ENCODE measurements at regions not wholly inside any gene's neighbourhood (a gene's known extent, or its start where the extent isn't known, plus 50 kb on each side); places are given as distances from the start of the nearest gene placed in this dataset.
"Not testable (repeated sequence)": the region's sequence is repeated elsewhere in the genome, so short reads cannot be mapped to it uniquely, and the experiment has no call there.

DNA sequence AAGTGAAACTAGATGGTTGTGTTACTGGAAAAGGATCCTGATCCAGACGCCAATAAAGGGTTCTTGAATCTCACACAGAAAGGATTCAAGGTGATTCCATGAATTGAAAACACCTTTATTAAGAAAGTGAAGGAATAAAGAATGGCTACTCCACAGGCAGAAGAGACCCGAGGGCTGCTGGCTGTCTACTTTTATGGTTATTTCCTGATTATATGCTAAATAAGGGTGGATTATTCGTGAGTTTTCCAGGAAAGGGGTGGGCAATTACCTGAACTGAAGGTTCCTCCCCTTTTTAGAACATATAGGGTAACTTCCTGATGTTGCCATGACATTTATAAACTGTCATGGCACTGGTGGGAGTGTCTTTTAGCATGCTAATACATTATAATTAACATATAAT lies 50.9 kb upstream of the WARS2 start:
- DNase-seq (ENCODE audit: extremely low read depth, low read depth) = no peak

DNA sequence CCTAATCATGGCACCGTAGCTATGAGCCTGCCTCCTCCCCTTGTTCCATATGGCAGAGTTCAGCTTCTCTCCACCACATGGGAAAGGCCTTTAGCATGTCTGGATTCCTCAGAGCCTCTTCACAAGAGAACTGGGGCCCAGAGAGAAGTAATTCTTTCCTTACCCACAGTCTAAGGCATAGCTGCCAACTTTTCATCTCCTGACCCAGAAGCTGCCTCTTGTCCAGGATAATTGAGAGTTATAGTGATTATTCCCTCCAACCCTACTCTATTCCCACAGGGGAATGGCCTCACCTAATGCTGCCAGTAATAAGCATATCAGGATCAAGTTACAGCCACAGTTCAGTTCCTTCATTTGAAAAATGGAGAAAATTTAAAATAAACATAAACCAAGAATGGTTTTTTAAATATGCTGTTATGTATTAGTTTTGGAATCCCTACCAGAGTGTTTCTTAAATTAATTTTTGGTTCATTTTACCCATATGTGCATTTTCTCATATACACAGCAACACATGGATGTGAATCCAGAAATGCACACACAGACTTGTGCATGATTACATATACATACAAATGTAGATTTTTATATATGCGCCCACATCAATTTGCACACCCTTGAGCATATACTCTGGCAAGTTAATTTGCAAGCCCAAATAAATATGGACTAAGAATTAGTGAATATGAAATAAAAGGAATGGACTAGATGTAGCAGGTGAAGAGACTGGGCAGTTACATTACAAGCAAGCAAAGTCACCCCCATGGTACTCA lies 63.9 kb upstream of the WARS2 start:
- no peak for DNase-seq (ENCODE audit: extremely low read depth, low read depth)

DNA sequence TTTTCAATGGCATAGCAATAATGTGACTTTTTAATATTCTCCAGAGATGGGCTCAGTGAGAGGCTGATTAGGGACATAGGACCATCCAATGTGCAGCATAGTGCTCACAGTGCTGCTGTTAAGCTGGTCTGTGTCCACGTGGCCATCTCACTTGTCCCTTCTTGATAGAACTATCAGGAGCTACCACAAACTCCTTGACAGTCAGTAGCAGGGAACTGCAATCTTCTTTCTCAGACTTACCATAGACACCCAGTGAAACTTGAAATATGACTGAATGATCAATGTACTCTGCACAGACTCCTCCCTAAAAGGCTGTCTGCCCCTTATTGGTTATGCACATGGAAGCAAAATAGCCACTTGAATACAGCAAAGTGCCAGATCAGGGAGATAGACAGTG lies 64.5 kb upstream of the WARS2 start:
- DNase-seq (ENCODE audit: extremely low read depth, low read depth) = no peak

DNA sequence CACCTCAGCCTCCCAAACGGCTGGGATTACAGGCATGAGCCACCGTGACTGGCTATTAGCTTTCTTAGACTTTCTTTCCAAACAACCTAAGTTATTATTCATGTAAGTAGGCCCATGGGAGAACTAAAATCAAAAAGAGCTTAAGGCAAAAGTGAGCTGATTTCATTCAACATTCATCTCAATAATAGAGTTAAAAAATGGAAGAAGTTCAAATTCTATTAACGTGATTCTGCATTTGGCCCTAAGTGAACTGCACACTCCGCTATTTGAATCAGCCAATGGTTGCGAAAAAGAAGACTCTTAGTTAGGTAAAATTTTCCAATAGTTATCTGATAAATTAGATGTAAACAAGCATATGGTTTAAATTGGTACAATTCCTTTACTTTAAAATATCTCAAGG lies 68.6 kb upstream of the WARS2 start:
- DNase-seq (ENCODE audit: extremely low read depth, low read depth) = no peak

DNA sequence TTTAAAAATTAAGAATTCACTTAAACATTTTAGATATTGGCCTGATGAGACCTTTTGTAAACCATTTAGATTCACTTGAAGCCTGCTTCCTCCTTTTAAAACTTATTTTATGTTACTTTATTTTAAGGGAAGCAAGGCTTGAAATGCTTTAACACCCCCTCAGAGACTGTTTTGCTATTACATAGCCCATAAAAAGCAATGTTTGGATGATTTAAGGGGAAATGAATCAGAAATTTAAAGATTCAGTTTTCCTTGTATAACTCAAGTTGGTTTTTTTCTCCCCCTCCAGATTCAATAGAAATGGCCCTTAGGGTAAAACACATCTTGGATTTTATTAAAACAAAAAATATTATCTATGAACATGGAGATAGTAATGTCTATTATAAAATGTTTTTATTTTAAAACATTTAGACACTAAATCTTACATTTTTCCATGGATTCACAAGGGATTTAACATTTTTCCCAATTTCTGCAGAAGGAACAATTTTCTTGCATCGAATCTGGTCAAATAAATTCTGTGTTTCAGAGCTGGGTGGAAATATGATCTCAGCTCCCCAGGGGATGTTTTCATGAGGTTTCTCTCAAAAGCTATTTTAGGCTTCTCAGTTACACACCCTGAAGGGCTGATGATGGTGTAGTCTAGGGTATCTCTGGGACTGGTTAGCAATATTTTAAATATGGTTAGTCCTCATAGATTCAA lies 69.3 kb upstream of the WARS2 start:
- no peak for DNase-seq (ENCODE audit: extremely low read depth, low read depth)

DNA sequence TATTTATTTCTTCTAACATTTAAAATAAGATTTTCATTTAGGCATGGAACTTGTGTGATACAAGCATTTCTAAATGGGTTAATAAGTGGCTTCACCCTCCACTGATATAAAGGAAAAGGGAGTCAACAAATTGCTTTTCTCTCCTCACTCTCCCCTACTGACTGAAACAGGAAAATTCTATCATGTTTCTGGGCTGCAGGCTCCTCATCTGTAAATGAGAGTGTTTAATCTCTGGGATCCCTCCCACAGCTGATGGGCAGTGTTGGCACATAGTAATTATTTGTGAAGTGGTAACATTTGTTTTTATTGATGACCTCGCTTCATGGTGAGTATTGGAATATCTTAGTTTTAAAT lies 69.8 kb upstream of the WARS2 start:
- no peak for DNase-seq (ENCODE audit: extremely low read depth, low read depth)

DNA sequence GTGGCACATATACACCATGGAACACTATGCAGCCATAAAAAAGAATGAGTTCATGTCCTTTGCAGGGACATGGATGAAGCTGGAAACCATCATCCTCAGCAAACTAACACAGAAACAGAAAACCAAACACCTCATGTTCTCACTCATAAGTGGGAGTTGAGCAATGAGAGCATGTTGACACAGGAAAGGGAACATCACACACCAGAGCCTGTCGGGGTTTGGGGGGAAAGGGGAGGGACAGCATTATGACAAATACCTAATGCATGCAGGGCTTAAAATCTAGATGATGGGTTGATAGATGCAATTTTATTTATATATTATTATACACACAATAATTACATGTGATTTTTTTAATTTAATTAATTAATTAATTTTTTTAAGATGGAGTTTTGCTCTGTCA lies 72.8 kb upstream of the WARS2 start:
- DNase-seq (ENCODE audit: extremely low read depth, low read depth) = not testable (repeated sequence)

DNA sequence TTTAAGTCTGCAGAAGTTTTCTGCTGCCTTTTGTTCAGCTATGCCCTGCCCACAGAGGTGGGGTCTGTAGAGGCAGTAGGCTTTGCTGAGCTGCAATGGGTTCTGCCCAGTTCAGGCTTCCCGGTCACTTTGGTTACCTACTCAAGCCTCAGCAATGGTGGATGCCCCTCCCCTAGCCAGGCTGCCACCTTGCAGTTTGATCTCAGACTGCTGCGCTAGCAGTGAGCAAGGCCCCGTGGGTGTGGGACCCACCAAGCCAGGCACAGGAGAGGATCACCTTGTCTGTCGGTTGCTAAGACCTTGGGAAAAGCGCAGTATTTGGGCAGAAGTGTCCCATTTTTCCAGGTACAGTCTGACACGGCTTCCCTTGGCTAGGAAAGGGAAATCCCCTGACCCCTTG lies 74.5 kb upstream of the WARS2 start:
- DNase-seq (ENCODE audit: extremely low read depth, low read depth) = not testable (repeated sequence)

DNA sequence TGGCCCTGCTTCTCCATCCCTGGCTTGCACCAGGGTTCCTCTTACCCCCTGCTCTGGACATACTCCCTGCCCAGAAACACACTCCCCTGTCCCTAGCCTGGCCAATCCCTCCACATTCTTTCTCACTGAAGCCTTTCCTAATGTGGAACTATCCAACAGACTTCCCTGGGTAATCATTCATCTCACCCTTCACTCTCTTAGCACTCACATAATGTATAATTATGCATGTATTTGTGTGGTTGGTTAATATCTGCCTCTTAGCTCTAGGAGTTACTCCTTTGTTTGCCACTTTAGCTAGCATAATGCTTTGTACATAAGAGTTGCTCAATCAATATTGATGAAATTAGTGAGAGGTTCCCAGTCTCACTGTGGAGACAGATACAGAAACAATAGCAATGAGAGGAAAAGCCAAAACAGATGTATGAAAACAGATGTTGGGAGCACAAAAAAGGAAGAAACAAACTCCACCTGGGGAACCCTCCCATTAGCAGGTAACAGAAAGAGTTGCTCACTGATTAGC lies 76.9 kb upstream of the WARS2 start:
- DNase-seq (ENCODE audit: extremely low read depth, low read depth) = no peak

DNA sequence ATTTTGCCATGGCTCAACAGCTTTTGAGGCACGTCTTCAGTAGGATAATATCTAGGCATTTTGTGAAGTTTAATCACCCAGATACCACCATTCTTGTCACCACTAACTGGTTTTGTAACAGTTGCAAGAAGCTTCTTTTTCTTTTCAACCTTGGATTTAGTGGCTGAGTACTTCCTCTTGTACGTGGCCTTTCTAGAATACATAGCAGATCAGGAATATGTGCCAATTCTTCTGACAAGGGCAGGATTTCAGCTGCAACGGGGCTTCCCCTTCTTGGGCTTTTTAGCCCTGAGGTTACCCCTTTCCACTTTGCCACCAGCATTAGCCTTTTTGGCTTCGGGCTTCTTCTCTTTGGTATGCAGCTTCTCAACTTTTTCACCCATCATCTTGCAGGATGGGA lies 79.3 kb upstream of the WARS2 start:
- DNase-seq (ENCODE audit: extremely low read depth, low read depth) = no peak

DNA sequence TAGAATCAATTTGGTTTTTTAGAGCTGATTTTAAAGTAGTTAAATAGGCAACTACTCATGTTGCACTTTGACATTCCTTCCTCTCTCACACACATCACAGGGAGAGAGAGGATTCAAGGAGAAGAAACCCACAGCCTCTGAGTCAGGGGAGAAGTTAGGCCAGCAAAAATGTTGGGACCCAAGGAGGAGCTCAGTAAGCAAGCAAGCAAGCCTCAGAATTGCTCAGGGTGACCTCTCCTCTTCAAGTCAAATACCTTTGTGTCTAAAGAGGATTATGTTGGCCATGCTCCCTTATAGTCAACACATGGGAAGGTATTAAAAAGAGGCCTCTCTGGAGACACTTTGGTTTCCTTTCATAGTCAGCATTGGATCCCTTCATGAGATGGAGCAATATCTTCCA lies 80.5 kb upstream of the WARS2 start:
- DNase-seq (ENCODE audit: extremely low read depth, low read depth) = no peak

DNA sequence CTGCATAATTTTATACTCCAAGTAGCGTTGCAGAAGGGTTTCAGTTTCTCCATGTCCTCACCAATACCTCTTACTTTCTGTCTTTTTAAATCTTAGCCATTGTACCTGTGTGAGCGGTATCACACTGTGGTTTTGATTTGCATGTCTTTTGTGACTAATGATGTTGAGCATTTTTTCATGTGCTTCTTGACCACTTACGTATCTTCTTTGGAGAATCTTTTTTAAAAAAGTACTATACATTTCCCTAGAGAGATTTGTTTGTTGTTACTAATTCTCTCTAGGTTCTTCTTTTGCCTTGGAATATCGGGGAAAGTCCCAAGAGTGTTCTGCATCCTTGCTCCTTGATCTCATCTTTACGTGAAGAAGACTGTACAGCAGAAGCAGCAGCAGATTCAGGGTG lies 81.8 kb upstream of the WARS2 start:
- DNase-seq (ENCODE audit: extremely low read depth, low read depth) = no peak

DNA sequence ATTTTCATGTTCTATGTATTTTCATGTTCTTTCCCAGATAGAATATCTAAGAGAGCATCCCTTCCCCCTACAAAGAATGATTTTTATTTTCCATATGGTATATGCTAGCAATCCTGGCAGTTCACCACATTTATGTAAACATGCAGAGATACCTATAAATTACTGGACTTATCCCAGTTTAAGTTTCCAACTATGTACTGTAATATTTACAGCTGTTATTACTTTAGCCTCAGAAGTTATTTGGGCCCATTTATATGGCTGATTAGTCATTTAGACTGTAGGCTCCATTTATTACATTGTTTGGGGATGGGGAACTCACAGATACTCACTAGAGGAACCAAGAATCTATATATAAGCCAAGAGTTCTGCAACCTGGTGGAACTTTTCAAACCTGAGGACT lies 84.8 kb upstream of the WARS2 start:
- no peak for DNase-seq (ENCODE audit: extremely low read depth, low read depth)

DNA sequence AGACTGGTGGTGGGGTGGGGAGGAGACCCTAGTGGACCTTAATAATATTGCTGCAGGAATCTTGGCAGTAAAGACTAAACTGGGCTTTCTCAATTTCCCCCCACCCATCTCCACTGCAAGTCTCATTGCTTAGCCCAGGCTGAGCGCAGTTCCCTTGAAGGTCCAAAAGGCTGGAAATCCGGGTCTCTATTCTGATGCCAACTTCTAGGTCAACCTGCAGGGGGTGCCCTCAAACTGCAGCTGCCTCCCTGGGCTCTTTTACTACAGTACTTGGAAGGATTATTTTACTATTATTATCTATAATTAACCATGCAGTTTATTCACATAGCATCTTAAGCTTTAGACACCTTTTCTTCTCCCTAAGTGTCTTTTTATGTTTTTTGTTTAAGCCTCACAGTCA lies 85.4 kb upstream of the WARS2 start:
- DNase-seq (ENCODE audit: extremely low read depth, low read depth) = no peak

DNA sequence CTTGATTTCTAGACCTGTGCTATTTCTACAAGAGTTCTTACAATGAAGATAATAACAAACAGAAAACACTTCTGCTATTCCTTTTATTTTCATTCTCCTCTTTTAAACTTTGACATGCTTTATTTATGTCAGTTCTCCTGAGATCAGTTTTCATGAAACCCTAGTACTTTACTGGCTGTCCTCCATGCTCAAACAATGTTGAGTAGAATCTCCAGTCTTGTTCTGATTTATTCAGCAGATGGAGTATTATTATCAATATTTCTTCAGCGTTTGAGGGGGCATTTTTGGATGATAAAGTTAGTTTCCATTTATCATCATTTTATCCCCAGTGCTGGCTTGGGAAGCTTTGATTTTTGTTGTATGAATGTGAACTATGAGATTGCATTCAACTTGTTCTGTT lies 85.9 kb upstream of the WARS2 start:
- no peak for DNase-seq (ENCODE audit: extremely low read depth, low read depth)

DNA sequence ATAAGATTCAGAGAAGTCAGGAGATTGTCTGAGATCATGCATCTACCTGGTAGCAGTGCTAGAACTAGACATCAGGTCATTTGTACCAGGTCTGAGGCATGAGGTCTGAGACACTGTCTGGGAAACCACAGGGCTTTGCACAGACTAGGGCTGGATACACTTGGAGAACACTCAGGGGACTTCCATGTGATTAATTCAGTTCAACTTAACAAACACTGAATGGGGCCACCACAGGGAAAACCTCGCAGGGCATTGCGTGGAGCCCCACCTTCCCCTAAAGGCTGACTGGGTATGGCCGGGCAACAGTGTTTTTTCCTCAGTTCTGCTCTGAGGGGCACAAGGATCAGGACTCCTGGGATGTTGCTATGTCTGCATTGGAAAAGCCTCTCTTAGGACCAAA lies 86.5 kb upstream of the WARS2 start:
- no peak for DNase-seq (ENCODE audit: extremely low read depth, low read depth)

DNA sequence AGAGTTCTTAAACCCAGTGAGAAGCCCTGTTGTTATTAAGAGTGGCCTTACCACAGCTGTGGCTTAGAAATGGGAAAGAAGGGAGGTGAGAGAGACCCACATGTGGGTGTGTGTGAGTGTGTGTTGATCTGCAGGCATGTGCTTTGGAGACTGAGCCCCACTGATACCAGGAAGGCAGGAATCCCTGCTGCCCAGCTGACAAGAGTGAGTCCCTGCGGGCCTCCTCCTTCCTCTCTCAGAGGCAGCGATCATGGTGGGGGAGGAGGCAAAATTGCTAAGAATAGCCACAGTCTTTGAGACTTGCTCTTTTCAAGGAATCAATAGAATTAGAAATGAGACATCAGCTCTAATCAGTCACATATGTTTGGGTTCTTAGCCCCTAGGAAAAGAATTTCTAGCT lies 87.0 kb upstream of the WARS2 start:
- DNase-seq (ENCODE audit: extremely low read depth, low read depth) = no peak

DNA sequence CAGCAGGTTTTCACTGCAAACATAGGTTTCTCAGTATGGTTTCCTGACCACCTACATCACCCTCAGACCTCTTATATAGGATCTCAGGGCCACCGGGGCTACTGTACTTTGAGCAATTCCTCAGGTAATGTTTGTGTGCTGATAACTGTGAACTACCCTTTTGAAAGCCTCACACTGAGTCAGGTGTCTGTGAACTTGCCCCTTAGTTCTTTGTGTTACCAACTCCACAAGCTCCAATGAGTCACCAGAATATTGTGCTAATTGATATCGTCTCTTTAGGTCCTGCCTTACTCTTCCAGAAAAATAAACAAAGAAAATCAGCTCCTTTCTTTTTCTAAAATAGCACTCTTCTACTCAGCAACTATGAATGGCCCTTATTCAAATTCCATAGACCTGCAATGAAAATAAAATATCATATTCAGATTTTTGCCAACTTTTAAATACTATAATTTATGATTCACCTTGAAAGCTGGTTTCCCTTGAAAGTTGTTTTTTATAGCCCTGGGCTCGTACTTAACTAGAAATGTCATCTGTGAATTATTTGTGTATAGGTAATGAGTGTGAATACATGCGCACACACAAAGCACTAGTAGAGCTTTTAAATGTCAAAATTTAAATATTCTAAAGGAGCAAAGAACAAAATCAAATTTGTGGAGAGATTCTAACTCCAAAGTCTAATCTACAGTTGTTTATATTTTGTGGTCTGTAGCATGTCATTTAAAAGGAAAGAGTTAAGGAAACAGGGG lies 88.1 kb upstream of the WARS2 start:
- DNase-seq (ENCODE audit: extremely low read depth, low read depth) = no peak

DNA sequence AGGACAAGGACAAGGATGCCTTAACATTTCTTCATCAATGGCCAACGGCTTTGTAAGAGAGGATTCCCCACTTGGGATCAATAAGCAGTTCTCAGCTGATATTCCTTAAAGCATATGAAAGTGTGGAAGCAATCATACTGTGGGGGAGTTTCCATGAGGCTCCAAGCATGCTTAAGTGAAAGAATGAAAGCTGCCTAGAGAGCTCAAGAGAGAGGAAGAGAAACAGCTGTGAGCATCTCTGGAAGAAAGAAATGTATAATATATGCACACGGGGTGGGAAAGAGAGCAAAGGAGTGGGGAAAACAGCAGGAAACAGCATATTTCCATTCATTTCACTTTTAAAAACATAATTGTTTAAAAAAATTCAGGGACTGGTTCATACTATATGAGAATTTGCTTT lies 94.7 kb upstream of the WARS2 start:
- no peak for DNase-seq (ENCODE audit: extremely low read depth, low read depth)

DNA sequence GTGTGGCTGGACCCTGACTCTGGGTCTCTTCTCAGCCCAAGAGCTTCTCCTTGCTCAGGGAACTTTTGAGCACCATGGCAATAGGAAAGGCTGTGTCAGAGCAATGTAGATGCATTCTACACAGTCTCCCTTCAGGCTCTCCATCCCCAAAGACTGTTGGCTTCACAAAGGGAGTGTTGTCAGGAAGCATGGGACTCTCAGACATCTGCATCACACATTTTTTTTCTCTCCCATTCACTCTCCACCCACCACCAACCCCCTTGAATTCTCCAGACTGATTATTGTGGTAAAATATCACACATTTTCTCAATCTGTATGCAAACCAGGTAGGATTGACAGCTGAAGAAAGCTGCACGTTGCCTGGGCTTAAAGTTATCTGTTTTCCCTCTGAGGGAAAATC lies 105.4 kb upstream of the WARS2 start:
- DNase-seq (ENCODE audit: extremely low read depth, low read depth) = no peak

DNA sequence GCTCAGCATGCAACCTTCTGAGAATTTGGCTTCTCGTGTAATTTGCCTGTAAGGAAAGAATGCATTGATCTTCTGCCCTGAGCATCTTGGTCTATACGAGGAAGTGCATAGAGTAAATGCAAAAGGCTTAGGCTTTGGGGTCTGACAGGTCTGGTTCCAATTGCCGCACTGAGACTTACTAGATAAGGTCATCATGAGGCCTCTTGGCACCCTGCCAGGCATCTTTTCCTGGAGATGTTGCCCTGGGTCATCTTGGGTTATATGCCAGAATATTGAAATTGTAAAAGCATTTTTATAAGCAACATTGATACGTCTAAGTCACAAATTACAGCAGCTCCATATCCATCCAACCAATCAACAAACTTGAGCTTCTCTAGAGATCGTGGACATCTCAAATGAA lies 108.8 kb upstream of the WARS2 start:
- no peak for DNase-seq (ENCODE audit: extremely low read depth, low read depth)

DNA sequence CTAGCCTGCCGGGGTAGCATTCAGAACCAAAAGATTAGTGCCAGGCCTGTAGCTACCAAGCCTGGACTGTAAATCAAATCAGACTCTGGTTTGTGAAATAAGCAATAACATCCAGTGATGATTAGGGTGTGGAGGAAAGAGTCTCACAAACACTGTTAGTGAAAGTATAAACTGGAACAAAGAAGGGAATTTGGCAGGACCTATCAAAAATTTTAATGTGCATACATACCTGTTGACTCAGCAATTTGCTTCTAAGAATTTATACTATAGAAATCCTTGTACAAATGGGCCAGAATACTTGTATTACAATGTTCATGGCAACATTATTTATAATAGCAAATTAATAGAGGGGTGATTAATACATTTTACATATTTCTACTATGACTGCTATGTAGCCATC lies 109.8 kb upstream of the WARS2 start:
- no peak for DNase-seq (ENCODE audit: extremely low read depth, low read depth)

Data from NCI-H460 (cell line).